ENCODE measurements at regions not wholly inside any gene's neighbourhood (a gene's known extent, or its start where the extent isn't known, plus 50 kb on each side); places are given as distances from the start of the nearest gene placed in this dataset.

DNA sequence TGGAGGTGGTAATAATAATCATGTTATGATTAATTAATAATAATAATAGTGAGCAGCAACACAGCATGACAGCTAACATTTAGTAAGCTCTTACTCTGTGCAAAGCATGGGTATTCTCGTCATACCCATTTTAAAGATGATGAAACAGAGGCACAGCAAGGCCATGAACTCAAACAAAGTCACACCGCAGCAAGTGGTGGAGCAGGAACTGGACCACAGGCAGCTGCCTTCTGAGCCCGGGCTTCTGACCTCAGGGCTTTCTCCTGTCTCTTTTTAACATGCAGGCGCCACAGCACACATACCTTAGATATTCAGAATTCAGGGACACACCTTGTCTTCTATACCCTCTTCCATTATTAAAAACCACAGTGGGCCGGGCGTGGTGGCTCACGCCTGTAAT lies 50.7 kb upstream of the SPATA12 start:
- TF ChIP-seq CTCF (IDR thresholded peaks at IDR 0.05; ENCODE audit: low read depth, low read length), result no peak
- no peak overlapping the region for H3K4me3 ChIP-seq (ENCODE audit: low read depth, low read length)
- DNase-seq (ENCODE audit: low read depth, low spot score), result no peak
- in situ Hi-C loops (cut with HindIII; ENCODE audit: low sequenced_read_pairs), result no loop called here

DNA sequence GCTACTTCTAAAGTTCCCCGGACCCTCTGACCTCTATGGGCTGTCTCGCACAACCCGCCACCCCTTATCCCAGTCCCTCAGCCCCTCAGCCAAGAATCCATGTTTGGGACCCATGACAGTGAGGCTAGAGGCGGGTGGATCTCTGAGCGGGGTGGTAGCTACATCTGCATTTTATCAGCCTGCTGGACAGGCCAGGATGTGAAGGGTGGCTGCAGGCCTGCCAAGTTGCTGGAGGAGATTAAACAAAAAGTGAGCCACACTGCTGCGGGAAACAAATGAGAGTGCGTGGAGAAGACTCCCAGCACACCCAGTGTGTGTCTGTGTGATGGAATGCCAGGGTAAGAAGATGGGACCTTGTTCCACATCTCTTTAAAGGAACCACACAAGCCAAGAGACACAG lies 51.1 kb upstream of the SPATA12 start:
- DNase-seq (ENCODE audit: low read depth, low spot score), result no peak
- no peak for TF ChIP-seq CTCF (IDR thresholded peaks at IDR 0.05; ENCODE audit: low read depth, low read length)
- in situ Hi-C loops (cut with HindIII; ENCODE audit: low sequenced_read_pairs), result no loop called here
- H3K4me3 ChIP-seq (ENCODE audit: low read depth, low read length), result no peak overlapping the region

GRCh38 chr3:57007521-57008460 lies 52.7 kb upstream of the SPATA12 start:
- H3K4me3 ChIP-seq (ENCODE audit: low read depth, low read length), result no peak overlapping the region
- in situ Hi-C loops (cut with HindIII; ENCODE audit: low sequenced_read_pairs), result no loop called here
- TF ChIP-seq CTCF (IDR thresholded peaks at IDR 0.05; ENCODE audit: low read depth, low read length), result no peak
- peak; percentile 90 for DNase-seq (ENCODE audit: low read depth, low spot score)

GRCh38 chr3:57006949-57007419 lies 53.5 kb upstream of the SPATA12 start:
- no peak for DNase-seq (ENCODE audit: low read depth, low spot score)
- peak; percentile 43 for TF ChIP-seq CTCF (IDR thresholded peaks at IDR 0.05; ENCODE audit: low read depth, low read length)
- in situ Hi-C loops (cut with HindIII; ENCODE audit: low sequenced_read_pairs), result no loop called here
- no peak overlapping the region for H3K4me3 ChIP-seq (ENCODE audit: low read depth, low read length)

DNA sequence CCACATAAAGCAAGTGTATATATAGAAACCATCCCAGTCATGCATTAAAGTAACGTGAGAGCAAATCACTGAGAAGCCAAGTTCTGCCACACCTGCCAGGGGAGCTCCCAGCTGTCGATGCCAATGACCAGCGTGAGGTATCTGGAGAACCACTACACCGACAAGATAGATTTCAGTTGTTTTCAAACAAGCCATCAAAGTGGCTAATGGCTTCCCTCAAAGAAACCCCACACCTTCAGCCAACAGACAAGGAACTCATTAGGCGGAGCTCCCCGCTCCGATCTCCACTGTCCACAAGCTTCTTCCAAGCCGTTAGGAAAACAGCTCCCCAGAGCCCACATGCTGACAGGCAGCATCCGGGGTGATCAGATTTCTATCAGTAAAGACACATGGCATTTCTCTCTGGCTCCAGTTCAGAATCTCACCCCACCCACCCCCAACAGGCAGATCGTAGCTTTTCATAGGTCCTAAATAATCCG lies 54.2 kb upstream of the SPATA12 start:
- no peak for DNase-seq (ENCODE audit: low read depth, low spot score)
- TF ChIP-seq CTCF (IDR thresholded peaks at IDR 0.05; ENCODE audit: low read depth, low read length), result no peak
- in situ Hi-C loops (cut with HindIII; ENCODE audit: low sequenced_read_pairs), result no loop called here
- H3K4me3 ChIP-seq (ENCODE audit: low read depth, low read length), result no peak overlapping the region

GRCh38 chr3:57004229-57004628 lies 56.2 kb upstream of the SPATA12 start:
- TF ChIP-seq CTCF (IDR thresholded peaks at IDR 0.05; ENCODE audit: low read depth, low read length), result no peak
- no peak overlapping the region for H3K4me3 ChIP-seq (ENCODE audit: low read depth, low read length)
- no peak for DNase-seq (ENCODE audit: low read depth, low spot score)
- in situ Hi-C loops (cut with HindIII; ENCODE audit: low sequenced_read_pairs), result no loop called here
